T47D (cell line): ENCODE measurements at regions not wholly inside any gene's neighbourhood (a gene's known extent, or its start where the extent isn't known, plus 50 kb on each side); places are given as distances from the start of the nearest gene placed in this dataset.
A peak's percentile ranks its signal among the peaks of the same experiment; 100 is the strongest.

Experiments used
- DNase-seq, 2 experiments: peaks; one replicate each; pipeline versions ENCODE4 v3.0.0 to v3.0.0-alpha.2; 2011 to 2012; ENCODE audit warnings: low read depth in 1 of 2, low spot score in 1 of 2
- JUND ChIP-seq: IDR thresholded peaks from 2 replicates; pipeline ENCODE4 v1.6.1; 2012; ENCODE audit warnings: low read depth
- in situ Hi-C: cut with HindIII; loops from 2 replicates; pipeline ENCODE4 v1.10.0; 2016; ENCODE audit warnings: low sequenced_read_pairs, low pct_unique_long_range_greater_than_20kb

DNA sequence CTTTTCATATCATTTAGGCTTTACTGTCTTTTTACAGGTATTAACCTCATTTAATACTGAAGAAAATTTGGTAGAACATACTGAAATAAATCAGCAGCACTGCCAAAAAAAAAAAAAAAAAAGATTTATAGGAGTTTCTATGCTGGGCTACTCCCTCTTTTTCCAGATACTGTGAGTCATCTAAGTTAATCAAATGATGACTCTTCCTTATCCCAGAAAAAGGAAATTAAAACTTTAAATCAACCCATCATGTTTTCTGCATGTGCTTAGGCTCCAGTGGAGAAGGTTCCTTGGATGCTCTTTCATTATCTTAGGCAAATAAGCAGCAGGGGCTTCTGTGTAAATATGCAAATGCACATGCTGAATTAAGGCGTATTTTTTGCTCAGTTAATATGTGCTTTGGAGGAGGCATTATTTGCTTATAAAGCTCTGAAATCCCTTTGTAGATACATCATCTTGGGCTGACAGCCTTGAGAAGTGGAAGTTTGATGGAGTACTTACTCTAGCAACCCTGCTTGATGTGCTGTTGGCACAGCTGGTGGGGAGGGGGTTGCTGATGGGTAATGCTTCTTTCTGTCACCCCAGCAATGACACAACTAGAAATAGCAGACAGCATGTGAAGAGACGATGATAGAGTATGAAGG lies 136.1 kb downstream of the C4orf33 start:
- TF ChIP-seq JUND = no peak
- in situ Hi-C loops = no loop called here
- DNase-seq = no peak

GRCh38 chr4:129232589-129233337 lies 136.8 kb downstream of the C4orf33 start:
- peak in 1 of 2 experiments; percentile 2 for DNase-seq
- no peak for TF ChIP-seq JUND
- in situ Hi-C loops = no loop called here

- TF ChIP-seq JUND = no peak
- in situ Hi-C loops = no loop called here
- DNase-seq = no peak
Measured at GRCh38 chr4:129233691-129234090, 137.7 kb downstream of the C4orf33 start.

DNA sequence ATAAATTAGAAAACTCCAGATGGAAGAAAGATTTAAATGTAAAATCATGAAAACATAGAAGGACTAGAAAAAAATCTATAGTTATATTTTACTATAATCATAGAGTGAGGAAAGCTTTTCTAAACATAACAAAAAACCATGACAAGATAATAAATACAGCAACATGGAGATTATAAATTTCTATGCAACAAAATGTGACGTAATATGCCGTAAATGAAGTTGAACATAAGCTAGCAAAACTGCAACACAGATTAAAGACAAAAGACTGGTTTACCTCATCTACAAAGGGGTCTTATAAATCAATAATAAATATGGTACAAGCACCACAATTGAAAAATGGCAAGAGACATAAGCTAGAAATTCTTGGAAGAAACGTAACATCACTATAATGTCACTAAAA lies 140.4 kb downstream of the C4orf33 start:
- TF ChIP-seq JUND = no peak
- in situ Hi-C loops = no loop called here
- no peak for DNase-seq

- TF ChIP-seq JUND = no peak
- no peak for DNase-seq
- in situ Hi-C loops = no loop called here
Measured at GRCh38 chr4:129239088-129239487, 143.1 kb downstream of the C4orf33 start.

GRCh38 chr4:129240816-129241215 lies 144.9 kb downstream of the C4orf33 start:
- in situ Hi-C loops = no loop called here
- TF ChIP-seq JUND = no peak
- peak in 1 of 2 experiments; percentile 3 for DNase-seq

DNA sequence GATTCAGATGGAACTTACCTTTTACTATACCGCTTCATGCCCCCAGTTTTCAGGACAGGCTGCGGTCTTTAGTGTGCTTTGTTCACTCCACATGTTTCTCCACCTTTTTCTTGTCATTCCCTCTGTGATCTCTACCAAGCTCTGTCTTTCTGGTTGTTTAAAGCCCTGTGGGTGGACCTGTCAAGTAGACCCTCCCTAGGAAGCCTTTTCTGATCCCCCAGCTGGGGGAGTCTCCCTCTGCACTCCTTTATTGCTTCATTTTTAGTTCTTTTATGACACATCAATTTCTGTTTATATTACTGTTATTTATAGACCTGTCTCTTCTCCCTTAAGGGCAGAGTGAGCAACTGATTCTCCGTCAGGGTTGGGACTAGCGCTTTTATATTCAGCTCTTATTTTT lies 150.2 kb downstream of the C4orf33 start:
- no peak for DNase-seq
- TF ChIP-seq JUND = no peak
- in situ Hi-C loops = no loop called here

GRCh38 chr4:129246910-129247461 lies 151.0 kb downstream of the C4orf33 start:
- in situ Hi-C loops = no loop called here
- peak in 1 of 2 experiments; percentile 7 for DNase-seq

DNA sequence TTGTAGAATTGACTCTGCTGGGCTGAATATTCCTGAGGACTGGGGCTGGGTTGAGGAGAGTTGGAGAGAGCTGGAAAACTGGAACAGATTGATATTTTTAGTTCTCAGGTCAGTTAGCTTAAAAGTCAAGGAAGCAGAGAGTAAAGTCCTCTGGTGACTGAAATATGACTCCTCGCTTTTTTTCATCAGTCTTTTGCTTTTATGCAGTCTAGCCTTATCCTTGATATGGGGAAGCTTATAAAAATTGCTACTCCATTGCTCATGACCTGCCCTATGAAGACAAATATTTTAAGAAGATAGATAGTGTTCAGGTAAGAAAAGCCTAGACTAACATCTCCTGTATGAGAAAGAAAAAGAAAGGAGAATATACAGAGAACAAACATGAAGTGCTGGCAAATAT lies 152.7 kb downstream of the C4orf33 start:
- in situ Hi-C loops = no loop called here
- no peak for DNase-seq
- no peak for TF ChIP-seq JUND

More at GRCh38 chr4:129246910-129247461, 151.0 kb downstream of the C4orf33 start:
- no peak for TF ChIP-seq JUND

GRCh38 chr4:129254126-129254525 lies 158.2 kb downstream of the C4orf33 start:
- in situ Hi-C loops = no loop called here

DNA sequence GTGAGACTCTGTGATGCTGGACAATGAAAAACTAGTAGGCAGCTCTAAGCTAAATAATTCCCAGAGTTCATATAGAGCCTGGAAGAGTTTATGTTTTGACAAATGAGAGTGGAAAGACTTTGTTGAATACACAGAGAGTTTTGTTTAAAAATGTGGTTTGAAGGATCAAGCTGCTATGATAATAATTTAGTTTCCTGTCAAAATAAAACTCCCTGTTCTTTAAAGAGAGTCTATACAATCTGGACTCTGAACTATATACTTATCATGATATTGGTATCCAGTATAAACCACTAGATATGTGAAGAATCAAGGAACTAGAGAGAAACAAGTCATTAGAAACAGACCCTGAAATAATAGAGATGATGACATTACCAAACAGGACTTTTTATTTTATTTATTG lies 158.6 kb downstream of the C4orf33 start:
- DNase-seq = no peak
- in situ Hi-C loops = no loop called here

More at GRCh38 chr4:129254126-129254525, 158.2 kb downstream of the C4orf33 start:
- no peak for TF ChIP-seq JUND
- peak in 1 of 2 experiments; percentile 1 for DNase-seq

GRCh38 chr4:129261584-129261983 lies 165.6 kb downstream of the C4orf33 start:
- no peak for TF ChIP-seq JUND
- in situ Hi-C loops = no loop called here
- DNase-seq = no peak

More for the DNA sequence above, 158.6 kb downstream of the C4orf33 start:
- TF ChIP-seq JUND = no peak

- DNase-seq = no peak
- TF ChIP-seq JUND = no peak
- in situ Hi-C loops = no loop called here
Measured at GRCh38 chr4:129264008-129264657, 168.2 kb downstream of the C4orf33 start.
